ENCODE measurements at regions not wholly inside any gene's neighbourhood (a gene's known extent, or its start where the extent isn't known, plus 50 kb on each side); places are given as distances from the start of the nearest gene placed in this dataset.

GRCh38 chr12:94863321-94864035 is 140.0 kb downstream of the NDUFA12 start:
- TF ChIP-seq CTCF (IDR thresholded peaks at IDR 0.05; ENCODE audit: poor library complexity, severe bottlenecking) (no peak), MXI1 (conservative IDR thresholded peaks at IDR 0.05; ENCODE audit: poor library complexity, severe bottlenecking) (no peak), TAF1 (IDR thresholded peaks at IDR 0.05; ENCODE audit: low read depth) (no peak), EP300 (conservative IDR thresholded peaks at IDR 0.05; ENCODE audit: poor library complexity, severe bottlenecking) (no peak), EZH2 (IDR thresholded peaks at IDR 0.05; ENCODE audit: borderline replicate concordance, insufficient read depth, low read length, poor library complexity, severe bottlenecking) (no peak), RAD21 (conservative IDR thresholded peaks at IDR 0.05) (no peak), POLR2AphosphoS5 (IDR thresholded peaks at IDR 0.05) (no peak), SMC3 (conservative IDR thresholded peaks at IDR 0.05; ENCODE audit: poor library complexity) (no peak)
